ENCODE measurements at regions not wholly inside any gene's neighbourhood (a gene's known extent, or its start where the extent isn't known, plus 50 kb on each side); places are given as distances from the start of the nearest gene placed in this dataset.
"Not testable (repeated sequence)": the region's sequence is repeated elsewhere in the genome, so short reads cannot be mapped to it uniquely, and the experiment has no call there.

DNA sequence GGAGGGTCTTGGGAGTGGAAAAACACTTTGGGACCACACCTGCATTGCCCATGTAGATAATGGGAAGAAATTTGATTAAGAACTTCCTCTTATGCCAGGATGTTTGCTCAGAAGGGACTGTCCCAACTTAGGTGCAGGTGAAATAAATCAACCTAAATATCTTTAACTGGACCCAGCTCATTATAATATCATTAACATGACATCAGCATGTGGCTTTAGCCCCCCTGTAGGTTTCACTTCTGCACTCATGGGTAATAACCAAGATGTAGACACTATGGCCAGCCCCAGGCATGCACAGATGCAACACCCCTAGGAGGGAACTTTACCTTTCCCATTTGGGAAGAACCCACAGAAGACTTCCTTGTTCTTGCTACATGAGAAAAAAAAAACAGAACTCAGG, 227.4 kb upstream of the ZNF804A start:
- no peak for DNase-seq

DNA sequence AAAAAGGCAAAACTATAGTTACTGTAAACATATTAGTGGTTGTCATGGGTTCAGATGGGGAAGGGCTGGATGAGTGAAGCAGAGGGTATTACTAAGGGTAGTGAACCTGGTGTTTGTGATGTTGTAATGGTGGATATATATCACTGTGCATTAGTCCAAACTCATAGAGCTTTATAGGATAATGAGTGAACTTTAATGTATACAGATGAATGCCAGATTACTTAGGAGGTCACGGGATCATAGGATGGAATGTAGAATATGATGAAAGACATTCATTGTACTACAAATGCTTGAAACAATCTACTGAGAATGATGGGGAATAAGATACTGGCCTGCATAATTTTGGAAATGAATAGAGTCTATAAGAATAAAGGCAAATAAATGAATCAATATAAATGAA, 226.7 kb upstream of the ZNF804A start:
- no peak for DNase-seq

DNA sequence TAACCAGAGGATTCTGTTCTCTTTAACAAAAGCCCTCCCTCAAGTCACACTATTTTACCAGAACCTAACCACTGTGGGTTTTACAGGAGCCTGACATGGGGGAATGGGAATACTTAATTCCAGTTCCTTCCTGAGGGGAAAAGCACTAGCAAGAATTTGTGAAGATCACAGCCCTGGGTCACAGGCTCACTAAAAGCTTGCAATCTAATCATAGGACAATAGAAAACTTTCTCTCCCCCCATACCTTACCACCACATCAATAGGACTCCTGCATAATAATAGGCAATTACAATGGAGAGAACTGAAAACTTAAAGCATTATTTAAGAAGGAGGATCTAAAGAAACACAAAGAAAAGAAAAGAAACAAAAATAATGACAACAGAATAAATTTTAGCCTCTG, 225.8 kb upstream of the ZNF804A start:
- no peak for DNase-seq

GRCh38 chr2:184394642-184395041, 203.7 kb upstream of the ZNF804A start:
- DNase-seq = no peak

GRCh38 chr2:184402381-184402780, 195.9 kb upstream of the ZNF804A start:
- no peak for DNase-seq

DNA sequence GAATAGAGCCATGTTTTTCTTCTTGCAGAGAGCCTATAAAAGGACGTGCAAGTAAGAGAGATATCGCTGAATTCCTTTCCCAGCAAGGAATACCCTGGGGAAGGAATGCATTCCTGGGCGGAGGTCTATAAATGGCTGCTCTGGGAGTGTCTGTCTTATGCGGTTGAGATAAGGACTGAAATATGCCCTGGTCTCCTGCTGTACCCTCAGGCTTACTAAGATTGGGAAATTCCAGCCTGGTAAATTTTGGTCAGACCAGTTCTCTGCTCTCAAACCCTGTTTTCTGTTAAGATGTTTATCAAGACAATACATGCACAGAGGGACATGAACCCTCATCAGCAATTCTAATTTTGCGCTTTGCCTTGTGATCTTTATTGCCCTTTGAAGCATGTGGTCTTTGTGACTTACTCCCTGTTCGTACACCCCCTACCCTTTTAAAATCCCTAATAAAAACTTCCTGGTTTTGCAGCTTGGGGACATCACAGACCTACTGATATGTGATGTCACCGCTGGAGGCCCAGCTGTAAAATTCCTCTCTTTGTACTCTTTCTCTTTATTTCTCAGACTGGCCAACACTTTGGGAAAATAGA, 191.2 kb upstream of the ZNF804A start:
- not testable (repeated sequence) for DNase-seq

GRCh38 chr2:184410160-184410559, 188.2 kb upstream of the ZNF804A start:
- no peak for DNase-seq

- DNase-seq = no peak
Observed at GRCh38 chr2:184413221-184413620, 185.1 kb upstream of the ZNF804A start.

- DNase-seq = no peak
Observed at GRCh38 chr2:184413671-184414229, 184.6 kb upstream of the ZNF804A start.

- no peak for DNase-seq
Observed at GRCh38 chr2:184416146-184416913, 182.0 kb upstream of the ZNF804A start.

- no peak for DNase-seq
Observed at GRCh38 chr2:184419744-184420143, 178.6 kb upstream of the ZNF804A start.

DNA sequence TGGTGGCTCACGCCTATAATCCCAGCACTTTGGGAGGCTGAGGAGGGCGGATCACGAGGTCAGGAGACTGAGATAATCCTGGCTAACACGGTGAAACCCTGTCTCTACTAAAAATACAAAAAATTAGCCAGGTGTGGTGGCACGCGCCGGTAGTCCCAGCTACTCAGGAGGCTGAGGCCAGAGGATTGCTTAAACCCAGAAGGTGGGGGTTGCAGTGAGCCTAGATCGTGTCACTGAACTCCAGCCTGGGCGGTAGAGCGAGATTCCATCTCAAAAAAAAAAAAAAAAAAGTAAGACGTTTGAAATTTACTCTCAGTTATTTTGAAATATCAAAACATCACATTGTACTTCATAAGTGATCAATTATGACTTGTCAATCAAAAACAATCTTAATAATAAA, 176.9 kb upstream of the ZNF804A start:
- not testable (repeated sequence) for DNase-seq

DNA sequence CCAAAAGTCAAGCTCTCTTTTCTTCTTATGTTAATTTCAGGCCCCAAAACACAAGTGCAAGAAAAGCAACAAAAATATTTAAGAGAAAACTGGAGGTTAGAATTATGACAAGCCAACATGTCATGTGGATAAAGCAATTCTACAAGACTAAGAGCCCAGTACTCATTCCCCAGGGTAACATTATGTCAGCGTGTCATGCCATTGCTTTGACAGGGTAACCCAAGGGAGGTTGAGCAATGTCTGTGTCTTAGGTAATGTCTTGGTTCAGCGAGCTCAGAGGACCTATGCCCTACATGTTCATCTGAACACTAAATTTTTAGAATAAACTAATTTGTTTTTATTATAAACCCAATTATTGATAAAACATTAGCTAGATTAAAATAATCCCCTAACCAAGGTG, 173.2 kb upstream of the ZNF804A start:
- no peak for DNase-seq

DNA sequence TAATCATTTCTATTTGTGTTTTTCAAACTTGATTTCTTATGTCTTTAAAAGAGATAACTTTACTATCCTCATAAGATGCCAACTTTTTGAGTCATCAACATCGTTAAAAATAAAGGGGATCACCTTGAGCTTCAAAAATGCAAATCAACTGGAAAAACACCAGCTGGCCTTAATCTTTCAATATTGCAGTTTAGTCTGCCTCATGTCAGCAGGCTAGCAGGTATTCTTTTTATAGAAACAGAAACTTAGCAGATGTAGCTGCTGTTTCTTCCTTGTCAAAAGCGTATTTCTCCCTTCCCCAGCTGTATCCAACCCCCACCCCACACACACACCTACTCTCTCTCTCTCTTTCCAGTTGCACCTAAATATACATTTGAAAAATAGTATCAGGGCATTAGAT, 154.1 kb upstream of the ZNF804A start:
- DNase-seq = no peak

DNA sequence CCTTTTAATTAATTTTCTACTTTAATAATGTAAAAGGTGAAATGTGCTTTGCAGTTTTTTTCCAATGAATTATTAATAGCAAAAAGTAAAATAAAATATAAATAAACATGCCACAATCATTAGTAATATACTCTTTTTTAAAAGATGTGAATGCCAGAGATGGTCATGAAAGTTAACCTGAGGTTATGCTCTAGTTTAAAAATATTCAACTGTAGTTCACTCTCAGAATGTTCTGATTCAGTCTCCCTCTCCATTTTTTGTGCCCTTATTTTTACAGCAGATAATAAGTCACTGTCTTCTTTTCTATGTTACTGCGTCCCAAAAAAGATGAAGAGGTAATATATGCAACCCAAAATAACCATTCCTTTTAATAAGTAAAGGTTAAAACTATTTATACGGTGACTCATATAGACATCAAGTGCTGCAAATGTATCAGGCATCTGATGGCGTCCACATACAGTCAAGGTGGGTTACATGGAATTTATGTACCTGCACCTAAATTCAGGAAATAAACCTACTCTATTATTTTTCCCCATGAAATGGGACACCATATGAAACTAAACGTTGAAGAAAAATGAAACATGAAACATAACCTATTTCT, 153.6 kb upstream of the ZNF804A start:
- DNase-seq = no peak

DNA sequence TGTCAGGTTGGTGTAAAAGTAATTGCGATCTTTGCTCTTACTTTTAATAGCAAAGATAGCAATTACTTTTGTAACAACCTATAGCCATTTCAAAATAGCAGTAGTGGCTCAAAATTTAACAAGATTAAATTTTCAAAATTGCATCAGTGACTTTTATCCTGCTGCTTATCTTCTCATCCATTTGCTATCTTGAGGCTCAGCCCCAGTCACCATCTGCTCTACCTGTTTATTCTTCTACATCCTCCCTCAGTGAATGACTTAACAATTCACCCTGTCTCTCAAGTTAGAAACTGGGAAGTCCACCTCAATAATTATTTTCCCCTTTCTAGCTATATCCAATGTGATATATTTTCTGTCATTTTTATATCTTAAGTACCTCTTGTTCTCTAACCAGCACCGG, 148.6 kb upstream of the ZNF804A start:
- DNase-seq = no peak

- no peak for DNase-seq
Observed at GRCh38 chr2:184452907-184453306, 145.4 kb upstream of the ZNF804A start.

DNA sequence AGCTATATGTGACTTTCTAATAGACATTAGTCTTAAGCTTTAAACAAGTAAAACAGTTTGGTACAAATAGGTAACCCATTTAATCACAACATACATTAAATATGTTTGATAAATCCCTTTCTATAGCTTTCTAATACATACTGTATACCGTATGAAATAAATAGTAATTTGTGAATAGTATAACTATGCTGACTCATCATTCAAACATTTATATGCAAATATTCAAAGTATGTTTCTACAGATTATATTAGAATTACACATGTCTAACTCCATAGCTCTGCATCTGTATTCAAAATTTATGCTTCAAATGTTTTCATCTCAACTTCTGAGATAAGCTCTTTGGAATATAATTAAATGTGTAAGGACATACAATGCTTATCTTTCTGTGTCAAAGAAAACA, 142.7 kb upstream of the ZNF804A start:
- no peak for DNase-seq

GRCh38 chr2:184456693-184457092, 141.6 kb upstream of the ZNF804A start:
- DNase-seq = not testable (repeated sequence)

DNA sequence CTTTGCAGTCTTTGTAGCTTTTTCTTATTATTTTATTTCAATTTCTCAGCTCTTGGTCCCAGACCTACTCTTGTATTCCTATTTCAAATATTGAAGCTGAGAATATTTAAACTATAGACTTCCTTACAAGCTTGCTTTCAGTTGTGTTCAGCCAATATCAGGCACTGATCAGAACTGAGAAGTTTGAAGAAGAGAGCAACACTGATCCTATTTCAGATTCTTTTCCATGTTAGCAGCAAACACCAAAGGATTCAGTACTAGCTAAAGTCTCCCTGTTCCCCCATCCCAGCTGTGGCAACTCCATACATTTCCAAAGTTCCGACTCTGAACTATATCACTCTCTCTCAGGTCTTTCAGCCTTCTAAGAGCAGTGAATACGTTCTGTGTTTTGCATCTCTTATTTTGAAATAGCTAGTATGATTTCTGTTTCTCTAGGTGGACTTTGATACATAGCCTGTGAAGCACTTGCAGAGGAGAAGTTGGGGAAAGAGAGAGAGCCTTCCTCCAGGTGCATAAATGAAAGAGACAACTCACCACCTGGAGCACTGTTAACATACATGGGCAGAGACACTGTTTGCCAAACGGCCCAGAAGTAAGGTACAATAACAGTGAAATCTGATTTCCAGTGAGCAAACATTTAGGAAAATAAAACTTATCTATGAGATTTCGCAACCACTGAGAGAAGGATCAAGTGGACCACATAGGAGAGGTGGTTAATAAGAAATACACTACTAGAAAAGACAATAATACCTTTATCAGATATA, 135.0 kb upstream of the ZNF804A start:
- DNase-seq = no peak

GRCh38 chr2:184463866-184464248, 134.5 kb upstream of the ZNF804A start:
- no peak for DNase-seq

GRCh38 chr2:184468826-184469225, 129.5 kb upstream of the ZNF804A start:
- no peak for DNase-seq

GRCh38 chr2:184472481-184472880, 125.8 kb upstream of the ZNF804A start:
- no peak for DNase-seq
